Choroid plexus epithelial cell (primary cell): ENCODE measurements at regions not wholly inside any gene's neighbourhood (a gene's known extent, or its start where the extent isn't known, plus 50 kb on each side); places are given as distances from the start of the nearest gene placed in this dataset.

Experiments used
- DNase-seq: peaks from one replicate; pipeline ENCODE4 v3.0.0-alpha.2; 2010; ENCODE audit warnings: low read depth
- H3K4me3 ChIP-seq: 2 replicates; pipeline ENCODE4 v1.5.1; 2011; ENCODE audit warnings: low read depth, mild to moderate bottlenecking, control low read depth, low read length, moderate library complexity
- TF ChIP-seq, protein P1 (sequence below): conservative IDR thresholded peaks from 2 replicates; pipeline ENCODE4 v1.5.1; 2011; ENCODE audit warnings: low read depth, mild to moderate bottlenecking, control low read depth, inconsistent platforms, low read length, moderate library complexity

DNA sequence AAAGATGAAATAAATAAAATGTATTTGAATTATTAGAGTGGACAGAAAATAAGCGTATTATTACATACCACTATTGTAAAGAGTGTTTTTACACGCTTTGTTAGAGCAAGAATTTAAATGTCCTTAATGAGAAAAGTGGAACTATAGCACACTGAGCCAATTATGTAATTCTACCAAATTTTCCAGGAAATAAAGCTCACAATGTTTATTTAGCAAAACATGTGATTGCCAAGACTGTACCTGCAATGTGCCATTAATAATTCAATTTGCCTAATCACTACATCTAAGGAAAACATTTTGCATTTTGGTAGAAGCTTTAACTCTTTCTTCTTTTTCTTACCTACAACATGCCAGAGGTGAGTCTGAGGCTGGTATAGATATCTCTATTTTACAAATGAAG lies 58.7 kb upstream of the PHACTR1 start:
- H3K4me3 ChIP-seq = no peak overlapping the region
- no peak for DNase-seq
- TF ChIP-seq, protein P1, sequence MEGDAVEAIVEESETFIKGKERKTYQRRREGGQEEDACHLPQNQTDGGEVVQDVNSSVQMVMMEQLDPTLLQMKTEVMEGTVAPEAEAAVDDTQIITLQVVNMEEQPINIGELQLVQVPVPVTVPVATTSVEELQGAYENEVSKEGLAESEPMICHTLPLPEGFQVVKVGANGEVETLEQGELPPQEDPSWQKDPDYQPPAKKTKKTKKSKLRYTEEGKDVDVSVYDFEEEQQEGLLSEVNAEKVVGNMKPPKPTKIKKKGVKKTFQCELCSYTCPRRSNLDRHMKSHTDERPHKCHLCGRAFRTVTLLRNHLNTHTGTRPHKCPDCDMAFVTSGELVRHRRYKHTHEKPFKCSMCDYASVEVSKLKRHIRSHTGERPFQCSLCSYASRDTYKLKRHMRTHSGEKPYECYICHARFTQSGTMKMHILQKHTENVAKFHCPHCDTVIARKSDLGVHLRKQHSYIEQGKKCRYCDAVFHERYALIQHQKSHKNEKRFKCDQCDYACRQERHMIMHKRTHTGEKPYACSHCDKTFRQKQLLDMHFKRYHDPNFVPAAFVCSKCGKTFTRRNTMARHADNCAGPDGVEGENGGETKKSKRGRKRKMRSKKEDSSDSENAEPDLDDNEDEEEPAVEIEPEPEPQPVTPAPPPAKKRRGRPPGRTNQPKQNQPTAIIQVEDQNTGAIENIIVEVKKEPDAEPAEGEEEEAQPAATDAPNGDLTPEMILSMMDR = no peak

DNA sequence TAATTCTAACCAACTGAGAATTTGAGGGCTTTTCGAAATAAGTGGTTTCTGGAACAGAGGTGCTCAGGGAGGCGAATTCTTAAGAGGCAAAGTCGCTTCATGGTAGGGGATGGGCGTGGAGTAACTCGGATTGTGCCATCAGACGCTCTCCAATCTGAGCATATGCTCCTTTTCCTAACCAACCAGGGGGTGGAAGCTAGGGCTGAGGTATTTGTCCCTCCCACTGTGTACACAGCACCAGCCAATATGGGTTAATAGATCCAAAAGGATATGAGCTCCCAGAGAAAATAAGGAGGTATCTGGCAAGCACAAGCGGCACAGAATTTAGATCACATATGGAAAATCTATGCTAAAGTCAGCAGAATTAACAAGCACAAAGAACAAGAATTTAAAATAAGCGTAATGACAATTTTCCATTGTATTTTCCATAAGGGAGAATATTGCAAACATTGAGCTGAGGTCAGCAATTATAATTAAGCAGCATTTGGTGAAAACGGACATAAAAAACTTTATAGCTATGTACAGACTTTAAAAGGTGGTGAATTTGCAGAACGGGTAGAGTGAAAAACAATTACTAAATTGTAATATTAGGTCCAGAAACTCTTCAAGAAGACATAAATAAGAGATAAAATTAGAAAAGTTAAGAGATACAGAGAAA lies 55.0 kb upstream of the PHACTR1 start:
- no peak for DNase-seq
- no peak overlapping the region for H3K4me3 ChIP-seq
- TF ChIP-seq, protein P1 = no peak
